ENCODE measurements at regions not wholly inside any gene's neighbourhood (a gene's known extent, or its start where the extent isn't known, plus 50 kb on each side); places are given as distances from the start of the nearest gene placed in this dataset.

DNA sequence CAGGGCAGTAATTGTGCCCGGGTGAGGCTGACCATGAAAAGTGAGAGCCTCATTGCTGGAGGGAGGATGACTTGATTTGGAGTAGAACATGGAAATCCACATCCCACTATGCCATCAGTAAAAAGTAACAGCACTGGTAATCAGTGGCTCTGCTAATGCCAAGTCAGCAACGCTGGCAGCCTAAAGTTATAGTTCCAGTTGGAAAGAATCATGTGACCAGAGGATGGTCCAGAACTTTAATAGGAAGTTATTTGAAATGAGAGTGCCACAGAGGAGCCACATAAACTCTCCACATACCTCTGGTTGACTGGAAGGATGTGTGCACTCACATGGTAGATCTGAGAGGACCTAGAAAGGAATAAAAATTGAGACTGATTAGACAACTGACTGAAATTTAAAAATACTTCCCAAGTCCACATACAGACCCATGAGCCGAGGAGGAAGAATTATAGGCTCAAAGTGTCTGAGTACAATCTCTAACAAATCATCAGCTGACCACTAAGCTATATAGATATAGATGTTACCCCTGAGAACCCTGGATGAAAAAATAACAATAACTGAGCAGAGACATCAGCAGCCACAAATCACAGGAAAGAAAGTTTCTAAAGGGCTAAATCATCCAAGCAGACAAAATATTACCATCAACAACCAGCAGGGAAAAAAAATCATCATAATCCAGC, 346.8 kb downstream of the STK39 start:
- DNase-seq, result no peak

DNA sequence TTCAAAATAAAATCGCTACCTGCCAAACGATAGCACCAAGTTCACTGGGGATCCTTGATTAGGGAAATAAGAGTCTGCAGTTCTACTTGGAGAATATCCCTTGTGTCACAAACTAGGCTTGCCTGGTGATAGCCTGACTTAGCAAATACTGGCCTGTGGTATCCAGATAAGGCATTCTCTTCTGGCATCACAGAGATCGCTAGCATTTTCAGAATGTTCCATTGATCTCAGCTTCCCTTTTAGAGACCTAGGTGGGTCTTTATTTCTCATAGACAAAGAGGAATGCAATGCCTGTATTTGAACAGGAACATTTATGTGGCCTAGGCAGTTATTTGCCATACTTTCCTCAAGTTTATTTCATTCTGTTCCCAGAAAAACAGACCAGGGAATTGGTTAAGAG, 349.1 kb downstream of the STK39 start:
- no peak for DNase-seq

DNA sequence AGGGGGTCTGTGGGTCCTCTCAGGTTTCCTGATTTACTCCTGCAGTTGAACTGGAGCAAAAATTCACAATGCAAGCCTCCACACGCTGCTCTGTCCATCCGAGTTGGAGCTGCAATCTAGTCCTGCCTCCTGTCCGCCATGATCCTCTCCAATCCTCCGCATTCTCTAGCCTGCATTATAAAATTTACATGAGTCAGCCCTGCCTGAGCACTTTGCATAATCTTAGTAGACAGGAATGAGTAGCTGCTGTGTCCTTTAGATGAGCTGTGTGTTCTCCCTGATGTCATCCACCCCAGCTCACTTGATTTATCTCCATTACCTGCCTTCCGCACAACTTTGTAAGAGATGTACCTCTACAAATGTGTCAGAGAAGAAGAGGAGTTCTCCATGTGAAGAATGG, 355.6 kb downstream of the STK39 start:
- DNase-seq, result no peak

DNA sequence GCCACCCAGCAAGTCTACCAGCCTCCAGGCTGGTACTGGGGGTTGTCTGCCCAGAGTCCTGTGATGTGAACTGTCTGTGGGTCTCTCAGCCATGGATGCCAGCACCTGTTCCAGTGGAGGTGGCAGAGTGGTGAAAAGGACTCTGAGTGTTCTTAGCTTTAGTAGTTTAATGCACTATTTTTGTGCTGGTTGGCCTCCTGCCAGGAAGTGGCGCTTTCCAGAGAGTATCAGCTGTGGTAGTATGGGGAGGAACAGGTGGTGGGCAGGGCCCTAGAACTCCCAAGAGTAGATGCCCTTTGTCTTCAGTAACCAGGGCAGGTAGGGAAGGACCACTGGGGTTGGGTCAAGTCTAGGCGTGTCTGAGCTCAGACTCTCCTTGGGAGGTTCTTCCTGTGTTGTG, 356.7 kb downstream of the STK39 start:
- DNase-seq, result no peak

DNA sequence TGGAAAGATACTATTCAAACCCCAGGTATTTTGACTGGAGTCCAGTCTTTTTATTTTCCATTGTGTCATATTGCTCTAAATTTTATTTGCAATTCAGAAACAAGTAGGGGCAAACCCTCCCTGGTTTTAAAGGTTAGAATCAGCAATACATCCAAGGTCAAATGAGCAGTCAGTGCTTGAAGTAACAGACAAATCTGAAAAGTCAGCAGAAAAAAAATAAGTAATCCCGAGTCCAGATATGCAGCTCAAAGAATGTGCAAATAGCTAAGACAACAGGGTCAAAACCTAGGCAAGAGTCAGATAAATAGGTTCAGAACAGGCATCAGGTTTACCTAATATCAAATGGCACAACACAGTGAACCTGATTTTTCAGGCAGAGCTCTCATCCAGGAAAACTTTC, 367.0 kb downstream of the STK39 start:
- no peak for DNase-seq

DNA sequence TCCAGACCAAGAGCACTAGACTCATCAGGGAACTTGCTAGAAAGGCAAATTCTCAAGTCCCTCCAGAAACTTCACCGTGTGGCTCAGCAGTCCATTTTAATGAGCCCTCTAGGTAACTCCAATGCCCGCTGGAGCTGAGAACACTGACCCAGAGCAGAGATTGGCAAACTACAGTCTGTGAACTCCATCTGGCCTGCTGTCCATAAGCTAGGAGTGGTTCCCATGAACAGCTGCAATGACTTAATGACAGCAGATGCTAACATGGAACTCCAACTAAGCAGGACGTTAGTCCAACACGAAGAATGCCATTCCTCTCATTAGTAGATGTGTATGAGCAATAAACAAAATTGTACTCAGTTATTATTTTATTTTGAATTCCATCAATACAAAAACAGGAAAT, 371.9 kb downstream of the STK39 start:
- no peak for DNase-seq

DNA sequence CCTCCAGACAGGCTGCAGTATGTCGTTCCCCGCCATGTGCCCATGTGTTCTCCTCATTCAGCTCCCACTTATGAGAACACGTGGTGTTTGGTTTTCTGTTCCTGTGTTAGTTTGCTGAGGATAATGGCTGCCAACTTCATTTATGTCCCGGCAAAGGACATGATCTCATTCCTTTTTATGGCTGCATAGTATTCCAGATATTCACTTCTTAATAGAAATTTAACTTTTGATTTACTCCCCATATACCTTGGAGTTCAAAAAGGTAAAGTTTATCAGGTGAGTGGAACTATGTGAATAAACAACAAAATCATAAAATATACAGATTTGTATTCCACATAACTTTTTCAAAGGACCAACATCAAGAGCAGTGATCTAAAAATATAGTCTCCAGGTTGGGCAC, 372.6 kb downstream of the STK39 start:
- no peak for DNase-seq

DNA sequence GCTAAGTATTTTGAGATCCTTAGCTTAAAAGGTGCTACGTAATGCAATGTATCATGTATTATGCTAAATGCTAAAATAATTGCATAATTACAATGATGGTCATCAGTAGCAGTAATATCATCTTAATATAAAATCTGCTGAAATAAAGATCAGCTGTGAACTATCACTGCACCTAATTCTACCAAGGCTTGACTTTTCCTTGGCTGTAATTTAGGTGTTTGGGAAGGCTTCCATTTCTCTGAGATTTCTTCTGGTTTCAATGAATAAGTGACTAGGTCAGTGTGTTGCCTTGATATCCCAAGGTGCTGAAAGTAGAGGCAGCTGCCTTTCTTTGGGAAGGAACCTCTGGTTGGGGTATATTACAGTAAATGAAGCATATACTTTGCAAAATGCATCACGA, 376.1 kb downstream of the STK39 start:
- no peak for DNase-seq

DNA sequence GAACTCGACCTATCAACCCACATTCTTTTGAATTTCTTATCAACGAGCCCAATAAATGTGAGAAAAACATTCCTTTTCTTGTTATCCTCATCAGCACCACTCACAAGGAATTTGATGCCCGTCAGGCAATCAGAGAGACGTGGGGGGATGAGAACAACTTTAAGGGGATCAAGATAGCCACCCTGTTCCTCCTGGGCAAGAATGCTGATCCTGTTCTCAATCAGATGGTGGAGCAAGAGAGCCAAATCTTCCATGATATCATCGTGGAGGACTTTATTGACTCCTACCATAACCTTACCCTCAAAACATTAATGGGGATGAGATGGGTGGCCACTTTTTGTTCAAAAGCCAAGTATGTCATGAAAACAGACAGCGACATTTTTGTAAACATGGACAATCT, 378.2 kb downstream of the STK39 start:
- DNase-seq, result peak; percentile 3

DNA sequence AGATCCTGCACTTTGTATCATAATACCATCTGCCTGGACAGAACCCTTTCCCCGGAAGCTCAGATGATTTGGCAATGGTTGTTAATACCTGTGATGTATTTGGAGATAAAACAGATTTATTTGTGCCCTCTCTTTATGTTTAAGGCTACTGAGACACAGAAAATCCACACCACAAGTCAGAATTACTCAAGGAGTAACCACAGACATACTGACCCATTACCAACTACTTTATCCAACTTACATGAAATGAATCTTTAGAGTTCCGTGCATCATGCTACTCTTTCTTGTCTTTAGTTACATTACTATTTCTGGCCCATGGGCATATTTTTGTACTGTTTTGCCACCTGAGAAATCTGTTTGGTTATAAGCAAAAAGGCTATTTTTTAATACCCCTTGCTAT, 384.0 kb downstream of the STK39 start:
- DNase-seq, result no peak

DNA sequence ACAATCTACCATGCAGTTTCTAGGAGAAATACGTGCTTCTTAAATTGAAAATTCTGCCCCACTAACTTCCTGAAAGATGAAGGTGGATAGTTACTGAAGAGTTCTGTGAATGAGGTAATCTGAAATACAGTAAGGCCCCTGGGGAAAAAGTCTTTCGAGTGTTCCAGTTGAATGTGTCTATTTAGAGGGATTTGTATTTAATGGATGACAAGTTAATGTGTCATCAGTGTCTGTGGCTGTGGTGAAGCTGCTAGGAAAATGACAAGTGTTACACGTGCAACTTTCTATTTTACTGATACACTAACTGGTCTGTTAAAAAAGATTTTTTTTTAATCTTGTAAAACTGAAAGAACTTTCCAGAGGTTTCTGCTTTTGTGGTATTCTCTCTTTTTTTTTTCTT, 384.6 kb downstream of the STK39 start:
- DNase-seq, result no peak

DNA sequence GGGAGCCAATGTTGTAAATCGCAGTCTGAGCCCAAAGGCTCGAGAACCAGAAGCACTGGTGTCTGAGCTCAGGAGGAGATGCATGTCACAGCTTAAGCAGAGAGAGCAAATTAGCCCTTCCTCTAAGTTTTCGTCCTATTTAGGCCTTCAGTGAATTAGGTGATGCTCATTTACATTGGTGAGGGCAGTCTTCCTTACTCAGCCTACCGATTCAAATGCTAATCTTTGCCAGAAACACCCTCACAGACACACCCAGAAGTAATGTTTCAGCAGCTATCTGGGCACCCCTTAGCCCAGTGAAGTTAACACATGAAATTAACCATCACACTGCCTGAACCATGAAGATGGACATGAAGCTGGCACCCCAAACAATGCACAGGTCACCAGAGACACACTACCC, 385.1 kb downstream of the STK39 start:
- no peak for DNase-seq

DNA sequence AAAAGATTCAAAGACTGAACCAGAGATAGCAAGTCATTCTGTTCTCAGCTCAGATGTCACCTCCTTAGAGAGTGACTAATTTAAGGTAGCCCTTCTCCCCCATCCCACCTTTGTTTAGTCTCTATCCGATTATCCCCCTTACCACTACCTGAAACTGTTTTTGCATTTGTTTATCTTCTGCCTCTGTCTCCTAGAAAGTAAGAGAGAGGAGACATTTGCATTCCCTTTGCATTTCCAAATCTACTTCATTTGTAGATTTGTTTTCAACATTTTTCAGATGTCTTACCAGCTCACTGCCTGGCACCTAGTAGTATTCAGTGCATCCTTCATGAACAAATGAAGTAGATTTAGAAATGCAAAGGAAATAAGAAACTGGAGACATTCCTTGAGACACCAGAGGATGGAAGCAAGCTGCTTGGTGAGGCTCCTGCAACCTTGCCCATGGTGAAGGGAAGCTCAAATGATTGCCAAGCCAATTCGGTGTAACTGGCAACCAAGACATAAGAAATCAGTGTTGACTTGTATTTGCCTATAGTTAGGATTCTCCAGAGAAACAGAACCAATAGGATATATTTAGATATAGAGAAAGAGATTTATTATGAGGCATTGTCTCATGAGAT, 385.7 kb downstream of the STK39 start:
- DNase-seq, result no peak

DNA sequence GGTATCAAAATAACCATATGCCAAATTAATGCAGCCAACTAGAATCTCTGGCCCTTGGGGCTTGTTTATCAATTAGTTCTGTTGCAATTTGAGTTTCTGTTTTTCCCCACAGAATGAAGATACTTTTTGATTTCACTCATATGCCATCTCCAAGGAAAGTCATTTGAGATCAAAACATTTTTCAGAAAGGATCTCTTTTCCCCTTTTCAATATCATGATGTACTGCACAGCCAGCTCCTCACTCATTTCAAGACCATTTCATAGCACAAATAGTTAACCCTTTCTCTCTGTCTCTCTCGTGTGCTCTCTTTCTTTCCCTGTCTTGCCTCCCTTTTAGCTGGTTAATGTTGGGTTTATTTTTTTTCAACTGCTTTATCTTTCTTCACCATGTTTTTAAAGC, 387.3 kb downstream of the STK39 start:
- DNase-seq, result no peak

DNA sequence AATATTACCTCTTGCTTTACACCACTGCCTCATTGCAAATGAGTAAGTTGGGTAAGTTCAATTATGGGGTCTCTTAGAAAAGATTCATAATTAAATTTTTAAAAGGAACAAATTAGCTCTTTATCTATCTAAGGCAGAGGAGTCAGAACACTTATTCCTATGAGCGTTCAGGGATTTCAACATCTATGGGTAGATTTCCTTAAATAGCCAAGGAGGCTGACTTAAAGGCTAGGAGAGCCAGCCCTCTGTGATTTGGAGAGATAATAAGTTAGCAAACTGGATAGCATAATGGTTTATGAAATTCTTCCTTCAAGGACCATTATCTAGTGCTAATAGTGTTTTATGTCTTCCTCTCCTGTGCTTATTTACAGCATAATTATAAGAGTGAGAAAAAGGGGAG, 387.7 kb downstream of the STK39 start:
- no peak for DNase-seq

DNA sequence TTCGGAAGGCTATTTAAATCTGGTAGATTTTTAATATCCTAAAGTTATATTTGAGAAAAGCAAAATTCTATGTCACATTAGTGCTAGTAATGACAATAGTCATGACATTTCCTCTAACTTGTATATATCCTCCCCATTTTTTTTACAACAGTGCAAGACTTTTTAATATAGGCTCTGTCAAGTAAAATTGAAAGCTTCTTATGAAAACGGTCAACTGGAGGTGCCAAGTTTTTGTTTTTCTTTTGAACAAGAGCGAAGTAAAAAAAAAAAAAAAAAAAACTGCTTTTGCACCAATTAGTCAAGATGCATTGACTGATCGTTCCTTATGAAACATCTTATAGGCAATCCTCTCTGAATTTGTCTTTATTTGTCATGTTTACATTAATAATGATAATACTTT, 389.3 kb downstream of the STK39 start:
- DNase-seq, result no peak

DNA sequence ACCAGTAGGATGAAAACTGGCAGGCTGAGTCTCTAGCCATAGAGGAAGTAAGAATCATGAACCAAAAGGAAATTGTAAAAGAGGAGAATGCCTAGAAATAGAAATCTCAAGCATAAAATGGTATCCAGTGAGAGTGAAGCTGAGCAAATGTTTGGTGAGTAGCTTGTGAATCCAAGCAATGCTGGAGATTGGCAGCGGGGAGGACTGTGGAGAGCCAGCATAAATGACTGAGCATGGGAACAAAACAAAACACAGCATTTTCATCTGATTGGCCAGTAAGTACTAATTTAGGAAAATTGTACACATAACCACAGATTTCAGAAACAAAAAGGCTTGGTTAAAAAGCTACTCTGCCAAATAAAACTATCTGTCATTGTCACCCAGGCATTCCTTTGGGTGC, 390.0 kb downstream of the STK39 start:
- no peak for DNase-seq

DNA sequence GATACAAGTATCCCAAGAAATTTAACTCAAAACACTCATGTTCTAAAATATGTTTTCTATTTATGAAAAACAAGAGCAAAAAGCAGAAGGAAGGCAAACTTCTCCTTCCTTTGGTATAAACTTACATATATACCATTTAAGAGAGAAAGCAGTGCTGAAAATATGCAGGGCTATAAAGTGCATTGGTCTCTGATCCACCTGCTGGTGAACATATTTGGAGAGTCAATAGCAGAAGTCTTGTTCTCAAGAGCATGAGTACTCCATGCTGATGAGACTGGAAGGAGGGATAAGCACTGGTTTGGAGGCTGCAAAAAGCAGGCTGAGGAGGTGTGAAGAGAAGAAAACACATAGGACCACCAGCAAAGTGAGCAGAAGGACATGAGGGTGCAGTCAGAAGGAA, 391.2 kb downstream of the STK39 start:
- no peak for DNase-seq

DNA sequence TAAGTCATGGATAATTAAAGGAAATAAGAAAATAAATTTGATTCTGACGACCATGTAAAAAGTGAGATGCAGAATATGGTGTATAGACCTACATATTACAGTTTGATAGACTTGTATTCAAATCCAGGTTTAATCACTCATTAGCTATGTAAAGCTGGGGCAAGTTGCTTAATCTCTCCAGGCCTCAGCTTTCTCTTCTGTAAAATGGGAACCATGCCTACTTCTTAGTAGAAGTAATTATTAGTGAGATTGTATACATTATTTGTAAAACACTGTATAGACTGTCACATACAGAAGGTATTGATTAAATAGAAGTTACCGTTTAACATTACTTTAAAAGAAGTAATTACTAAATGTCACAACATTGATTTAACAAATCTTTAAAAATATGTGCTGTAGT, 392.2 kb downstream of the STK39 start:
- DNase-seq, result no peak

DNA sequence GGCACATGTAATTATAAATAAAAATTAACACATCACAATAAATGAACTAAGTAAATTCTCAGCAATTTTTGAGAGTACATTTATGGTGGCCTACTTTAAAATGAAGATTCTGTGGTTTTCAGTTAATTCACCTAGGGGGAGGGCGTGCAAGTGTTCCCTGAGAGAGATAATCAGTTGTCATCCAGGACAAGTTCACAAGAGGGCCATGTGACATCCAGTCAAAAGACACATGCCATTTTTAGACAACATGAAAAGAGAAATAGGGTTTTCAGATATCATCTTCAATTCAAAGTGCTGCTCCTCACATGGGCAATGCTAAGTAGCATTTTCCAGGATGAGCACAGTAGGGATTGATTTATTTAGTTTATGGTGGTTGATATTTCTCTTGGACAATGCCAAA, 393.7 kb downstream of the STK39 start:
- no peak for DNase-seq

DNA sequence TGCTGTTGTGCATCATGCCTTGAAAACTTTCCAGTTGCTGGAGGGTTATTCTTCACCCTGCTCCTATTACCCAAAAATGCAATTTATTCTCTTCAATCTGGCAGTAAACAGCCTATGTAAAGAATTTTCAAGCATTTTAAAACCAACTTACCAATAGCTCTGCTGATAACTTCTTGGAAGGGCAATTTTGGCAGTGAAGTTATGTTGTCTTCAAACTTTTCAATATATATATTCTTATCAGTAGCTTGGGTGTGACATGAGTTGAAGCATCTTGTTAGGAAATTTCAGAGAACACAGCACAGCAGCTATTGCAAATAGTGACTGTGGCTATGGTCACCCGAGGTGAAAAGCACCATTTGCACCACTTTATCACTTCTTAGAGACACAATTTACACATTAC, 395.5 kb downstream of the STK39 start:
- no peak for DNase-seq

DNA sequence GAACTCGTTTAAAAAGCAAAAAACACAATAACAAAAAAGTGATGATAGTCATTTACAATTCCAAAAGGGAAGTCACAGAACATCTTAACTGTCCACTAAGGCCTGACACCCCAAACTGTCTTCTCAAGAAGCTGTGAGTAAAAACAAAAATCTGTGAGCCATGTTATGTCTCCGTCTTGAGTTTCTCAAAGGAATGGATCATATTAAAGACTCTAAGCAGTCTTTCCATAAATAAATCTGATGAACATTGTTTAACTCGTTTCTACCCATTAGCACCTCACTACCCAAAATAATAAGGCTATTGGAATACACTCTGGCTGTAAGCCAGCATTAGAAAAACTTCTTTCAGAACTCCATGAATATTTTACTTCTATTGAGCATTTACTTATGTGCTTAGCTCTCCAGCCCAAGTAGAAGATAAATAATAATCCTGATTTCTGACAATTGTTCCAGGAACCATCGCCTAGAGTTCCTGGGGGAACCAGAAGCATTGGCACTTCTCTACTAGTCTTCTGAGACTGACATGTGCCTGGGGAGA, 396.0 kb downstream of the STK39 start:
- no peak for DNase-seq

DNA sequence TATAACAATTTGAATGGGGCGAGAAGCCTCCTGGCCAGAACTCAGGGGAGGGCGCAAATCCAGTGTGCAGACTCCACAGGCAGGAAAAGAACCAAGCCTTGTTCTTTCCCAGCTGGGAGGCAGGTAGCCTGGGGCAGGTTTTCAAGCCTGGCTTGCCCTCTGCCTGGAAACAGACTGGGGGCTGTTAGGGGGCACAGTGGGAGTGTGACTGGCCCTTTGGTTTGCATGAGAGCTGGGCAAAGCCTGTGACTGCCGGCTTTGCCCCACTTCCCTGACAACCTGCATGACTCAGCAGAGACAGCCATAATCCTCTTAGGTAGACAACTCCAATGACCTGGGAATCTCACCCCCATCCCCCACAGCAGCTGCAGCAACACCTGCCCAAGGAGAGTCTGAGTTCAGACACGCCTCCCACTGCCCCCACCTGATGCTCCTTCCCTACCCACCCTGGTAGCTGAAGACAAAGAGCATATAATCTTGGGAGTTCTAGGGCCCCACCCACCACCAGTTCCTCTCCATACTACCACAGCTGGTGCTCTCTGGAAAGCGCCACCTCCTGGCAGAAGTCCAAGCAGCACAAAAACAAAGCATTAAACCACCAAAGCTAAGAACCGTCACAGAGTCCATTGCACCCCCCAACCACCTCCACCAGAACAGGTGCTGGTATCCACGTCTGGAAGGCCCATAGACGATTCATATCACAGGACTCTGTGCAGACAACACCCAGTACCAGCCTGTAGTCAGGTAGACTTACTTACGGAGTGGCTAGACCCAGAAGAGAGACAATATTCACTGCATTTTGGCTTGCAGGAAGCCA, 402.5 kb downstream of the STK39 start:
- DNase-seq, result peak; percentile 44

DNA sequence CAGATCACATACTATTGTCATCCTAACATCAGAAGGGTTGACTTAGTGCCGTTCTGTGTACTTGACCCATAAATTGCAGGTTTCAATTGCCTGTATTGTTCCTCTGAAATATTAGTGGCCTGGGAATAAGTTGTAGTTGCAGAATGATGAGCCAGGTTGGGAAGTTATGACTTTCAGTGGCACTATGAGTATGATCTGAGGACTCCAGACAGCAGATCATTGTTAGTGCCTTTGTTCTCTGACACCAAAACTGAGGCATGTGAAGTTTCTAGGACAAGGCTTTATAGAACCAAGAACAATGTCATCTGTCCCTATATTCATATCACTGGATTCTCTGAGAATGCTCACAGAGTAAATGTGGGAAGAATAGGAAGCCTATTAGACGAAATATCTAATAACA, 403.7 kb downstream of the STK39 start:
- DNase-seq, result no peak

All from hematopoietic multipotent progenitor cell treated with erythropoietin and hydrocortisone succinate and interleukin-3 and kit ligand, for 4 days (in vitro differentiated cells).